H1 (cell line): ENCODE measurements at regions not wholly inside any gene's neighbourhood (a gene's known extent, or its start where the extent isn't known, plus 50 kb on each side); places are given as distances from the start of the nearest gene placed in this dataset.

Experiments
- CTCF ChIA-PET: fragments of 300-600 bp; sonication (Branson Sonifier 250); formaldehyde crosslinking; loops from one replicate; lab custom pipeline; 2021; ENCODE audit not compliant: partially characterized antibody; lab: Charles Lee
- POLR2A ChIA-PET: fragments of 300-600 bp; sonication (Branson Sonifier 250); formaldehyde crosslinking; loops from one replicate; lab custom pipeline; 2021; ENCODE audit warnings: inconsistent platforms; ENCODE audit not compliant: partially characterized antibody; lab: Charles Lee
- DNase-seq, 2 experiments: peaks; one replicate each; pipeline versions ENCODE4 v3.0.0 to v3.0.0-alpha.2; 2010 to 2022; ENCODE audit warnings: low spot score in 2 of 2, low read depth in 1 of 2, mixed read lengths in 1 of 2
- FAIRE-seq: peaks from 2 replicates; lab custom pipeline; 2011; peaks lifted over from hg19 to GRCh38; lab: Jason Lieb, UNC
- H2AFZ ChIP-seq: 2 replicates; pipeline ENCODE4 v1.8.1; 2012; ENCODE audit warnings: low read length, inconsistent platforms
- H2AK5ac ChIP-seq: 2 replicates; pipeline ENCODE4 v1.6.1; 2013; ENCODE audit warnings: low read depth, low read length
- H2BK120ac ChIP-seq: replicated peaks from 2 replicates; pipeline ENCODE3; 2013; ENCODE audit warnings: low read depth, low read length, inconsistent platforms
- H2BK12ac ChIP-seq: 2 replicates; pipeline ENCODE4 v1.6.1; 2013; ENCODE audit warnings: low read depth, low read length
- H2BK15ac ChIP-seq: 2 replicates; pipeline ENCODE4 v1.6.1; 2013; ENCODE audit warnings: low read length
- H2BK20ac ChIP-seq: 2 replicates; pipeline ENCODE4 v1.6.1; 2013; ENCODE audit warnings: low read length
- H2BK5ac ChIP-seq: 2 replicates; pipeline ENCODE4 v1.6.1; 2013; ENCODE audit warnings: low read depth, low read length
- H3K14ac ChIP-seq: 2 replicates; pipeline ENCODE4 v1.6.1; 2013; ENCODE audit warnings: inconsistent platforms; ENCODE audit not compliant: insufficient read length
- H3K18ac ChIP-seq: 2 replicates; pipeline ENCODE4 v1.6.1; 2013; ENCODE audit warnings: low read length; ENCODE audit errors: extremely low read depth
- H3K23ac ChIP-seq: 2 replicates; pipeline ENCODE4 v1.6.1; 2013; ENCODE audit warnings: inconsistent platforms; ENCODE audit not compliant: insufficient read length
- H3K23me2 ChIP-seq: 2 replicates; pipeline ENCODE4 v1.6.1; 2013; ENCODE audit warnings: low read depth, low read length
- H3K27ac ChIP-seq: 2 replicates; pipeline ENCODE4 v1.6.1; 2011; ENCODE audit warnings: low read depth, low read length, inconsistent platforms
- H3K27me3 ChIP-seq, 4 experiments: replicated peaks in 1 of 4; 1 replicate in 1 of 4; 2 replicates in 3 of 4; pipeline versions ENCODE4 v1.6.1 to v1.8.1; 2011 to 2013; ENCODE audit warnings: low read length in 3 of 4, mild to moderate bottlenecking in 3 of 4, inconsistent platforms in 2 of 4, mixed read lengths in 2 of 4, moderate library complexity in 1 of 4; ENCODE audit not compliant: control insufficient read depth in 3 of 4, insufficient read depth in 3 of 4; ENCODE audit errors: extremely low read depth in 1 of 4
- H3K36me3 ChIP-seq, 4 experiments: 2 replicates each; pipeline versions ENCODE4 v1.6.1 to v1.8.1; 2011 to 2013; ENCODE audit warnings: mild to moderate bottlenecking in 4 of 4, low read length in 3 of 4, moderate library complexity in 2 of 4, control low read depth in 1 of 4, inconsistent platforms in 1 of 4; ENCODE audit not compliant: insufficient read depth in 4 of 4, control insufficient read depth in 2 of 4
- H3K4ac ChIP-seq: replicated peaks from 2 replicates; pipeline ENCODE3; 2013; ENCODE audit warnings: low read length, low read depth, mixed read lengths, inconsistent platforms; ENCODE audit not compliant: insufficient read length
- H3K4me1 ChIP-seq, 4 experiments: replicated peaks in 1 of 4; 1 replicate in 1 of 4; 2 replicates in 3 of 4; pipeline versions ENCODE4 v1.6.1 to v1.8.1; 2011 to 2013; ENCODE audit warnings: low read length in 3 of 4, inconsistent platforms in 2 of 4, mixed read lengths in 1 of 4; ENCODE audit not compliant: insufficient read depth in 4 of 4, control insufficient read depth in 3 of 4
- H3K4me2 ChIP-seq, 2 experiments: 2 replicates each; pipeline versions ENCODE4 v1.6.1 to v1.8.1; 2011 to 2013; ENCODE audit warnings: low read depth in 2 of 2, low read length in 2 of 2, control low read depth in 1 of 2, inconsistent platforms in 1 of 2, mild to moderate bottlenecking in 1 of 2; ENCODE audit not compliant: insufficient read depth in 1 of 2
- H3K4me3 ChIP-seq, 4 experiments: fragments of 200-600, 300-600 bp in 1 of 4; sonication (generic), shearing (Covaris generic), sonication (Bioruptor Twin) in 1 of 4; 2 replicates each; pipeline versions ENCODE4 v1.5.1 to v1.8.1; 2011 to 2016; ENCODE audit warnings: low read length in 4 of 4, low read depth in 3 of 4, control low read depth in 2 of 4, inconsistent platforms in 2 of 4, mild to moderate bottlenecking in 2 of 4, mixed read lengths in 1 of 4, moderate library complexity in 1 of 4; ENCODE audit not compliant: insufficient read depth in 2 of 4; ENCODE audit errors: extremely low read depth in 1 of 4
- H3K56ac ChIP-seq: replicated peaks from 2 replicates; pipeline ENCODE3; 2013; ENCODE audit warnings: low read depth, mild to moderate bottlenecking, mixed read lengths, low read length, inconsistent platforms; ENCODE audit not compliant: insufficient read length
- H3K79me1 ChIP-seq: 2 replicates; pipeline ENCODE4 v1.6.1; 2013; ENCODE audit warnings: low read depth, low read length, control low read depth
- H3K79me2 ChIP-seq, 2 experiments: 2 replicates each; pipeline versions ENCODE4 v1.6.1 to v1.8.1; 2012 to 2013; ENCODE audit warnings: low read length in 2 of 2, mild to moderate bottlenecking in 2 of 2, inconsistent platforms in 1 of 2; ENCODE audit not compliant: insufficient read depth in 2 of 2, control insufficient read depth in 1 of 2
- H3K9ac ChIP-seq, 4 experiments: replicated peaks in 1 of 4; 1 replicate in 1 of 4; 2 replicates in 3 of 4; pipeline versions ENCODE4 v1.6.1 to v1.8.1; 2011 to 2013; ENCODE audit warnings: low read depth in 3 of 4, low read length in 3 of 4, control low read depth in 2 of 4, mild to moderate bottlenecking in 2 of 4, moderate library complexity in 2 of 4, inconsistent platforms in 1 of 4; ENCODE audit errors: extremely low read depth in 1 of 4
- H3K9me3 ChIP-seq, 2 experiments: 2 replicates each; pipeline versions ENCODE4 v1.6.1 to v1.8.1; 2012 to 2013; ENCODE audit warnings: mild to moderate bottlenecking in 2 of 2, moderate library complexity in 2 of 2, control low read depth in 1 of 2, inconsistent platforms in 1 of 2, low read depth in 1 of 2, low read length in 1 of 2, mixed read lengths in 1 of 2; ENCODE audit not compliant: insufficient read depth in 2 of 2
- H4K20me1 ChIP-seq, 2 experiments: replicated peaks in 1 of 2; 2 replicates each; pipeline versions ENCODE3 to v1.8.1; 2011 to 2013; ENCODE audit warnings: inconsistent platforms in 2 of 2, low read length in 2 of 2, mild to moderate bottlenecking in 1 of 2; ENCODE audit not compliant: insufficient read depth in 2 of 2, control insufficient read depth in 1 of 2
- H4K5ac ChIP-seq: 2 replicates; pipeline ENCODE4 v1.6.1; 2013; ENCODE audit warnings: low read length, low read depth, mixed read lengths, inconsistent platforms; ENCODE audit not compliant: insufficient read length
- H4K8ac ChIP-seq: 2 replicates; pipeline ENCODE4 v1.8.0; 2013; ENCODE audit warnings: mild to moderate bottlenecking, moderate library complexity, low read length, inconsistent platforms; ENCODE audit not compliant: insufficient read depth; ENCODE audit errors: extremely low read depth
- H4K91ac ChIP-seq: replicated peaks from 2 replicates; pipeline ENCODE3; 2013; ENCODE audit warnings: low read length, mixed read lengths, inconsistent platforms; ENCODE audit not compliant: insufficient read length
- CBX5 ChIP-seq: fragments of 300-800, 300-1000 bp; sonication (generic); IDR thresholded peaks from 2 replicates; pipeline ENCODE4 v1.7.1; 2016; ENCODE audit warnings: antibody characterized with exemption, low read length, low read depth
- EGR1 ChIP-seq: IDR thresholded peaks from 2 replicates; pipeline ENCODE4 v1.6.1; 2011; ENCODE audit warnings: low read depth, low read length, borderline replicate concordance
- MAFK ChIP-seq: IDR thresholded peaks from 2 replicates; pipeline ENCODE4 v1.6.1; 2012; ENCODE audit warnings: low read depth, mild to moderate bottlenecking, improper control_type of control experiment, low read length
- NANOG ChIP-seq: IDR thresholded peaks from 2 replicates; pipeline ENCODE4 v1.6.1; 2011; ENCODE audit warnings: low read length, low read depth, mild to moderate bottlenecking, inconsistent platforms; ENCODE audit not compliant: insufficient read depth, poor library complexity, severe bottlenecking
- RFX5 ChIP-seq: IDR thresholded peaks from 2 replicates; pipeline ENCODE4 v1.6.1; 2011; ENCODE audit warnings: low read depth, low read length, improper control_type of control experiment, borderline replicate concordance
- ZNF274 ChIP-seq: IDR thresholded peaks from 2 replicates; pipeline ENCODE4 v1.7.0; 2012; ENCODE audit warnings: low read length, borderline replicate concordance; ENCODE audit errors: extremely low read depth
- WGBS, 2 experiments: shearing (Covaris generic) in 1 of 2; methylation state at CpG; one replicate each; pipeline versions ENCODE4 v1.1.6 to v1.1.7; 2013 to 2015; ENCODE audit warnings: low lambda C conversion rate in 2 of 2, mixed read lengths in 2 of 2, inconsistent platforms in 1 of 2, low coverage in 1 of 2, missing lambda C conversion rate in 1 of 2; ENCODE audit not compliant: insufficient replicate concordance in 2 of 2, insufficient coverage in 1 of 2, insufficient read length in 1 of 2; ENCODE audit errors: extremely low coverage in 1 of 2, missing lambda C conversion rate in 1 of 2; 5-methylcytosine and 5-hydroxymethylcytosine counted together
- TF ChIP-seq, protein P1 (sequence below): IDR thresholded peaks from 2 replicates; pipeline ENCODE4 v1.6.1; 2011; ENCODE audit warnings: low read depth, mild to moderate bottlenecking, low read length; ENCODE audit not compliant: insufficient read depth
- TF ChIP-seq, protein P2 (sequence below): IDR thresholded peaks from 2 replicates; pipeline ENCODE4 v1.6.1; 2012; ENCODE audit warnings: inconsistent platforms

DNA sequence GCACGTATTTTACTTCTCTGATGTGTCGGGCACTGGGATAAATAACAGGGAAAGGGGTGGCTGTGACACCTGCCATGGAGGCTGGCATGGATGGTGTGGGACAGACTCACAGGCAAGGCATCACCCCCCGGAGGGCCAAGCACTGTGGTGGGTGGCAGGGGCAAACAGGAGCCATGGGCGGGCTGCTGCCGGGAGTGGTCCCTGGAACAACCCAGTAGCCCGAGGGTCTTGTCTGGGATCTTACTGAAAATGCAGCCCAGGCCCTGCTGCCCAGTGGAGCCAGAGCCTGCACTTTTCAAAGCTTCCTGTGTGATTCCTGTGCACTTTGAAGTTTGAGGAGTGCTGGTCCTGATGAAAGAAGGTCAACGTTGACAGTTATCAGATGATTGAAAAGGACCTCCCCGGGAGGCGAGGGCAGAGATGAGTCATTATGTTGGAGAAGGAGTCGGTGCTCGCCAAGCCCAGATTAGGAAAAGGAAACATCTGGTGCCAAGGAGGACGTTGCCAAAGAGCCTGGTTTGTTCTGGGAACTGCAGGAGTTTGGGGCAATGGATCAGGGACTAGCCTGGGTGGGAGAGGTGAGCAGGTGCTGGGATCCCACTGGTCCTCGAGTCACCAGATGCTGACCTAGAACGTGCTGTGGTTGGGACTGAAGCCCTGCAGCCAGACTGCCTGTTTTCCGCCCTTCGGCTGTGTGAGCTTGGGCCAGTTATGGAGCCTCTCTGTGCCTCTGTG is 130.0 kb upstream of the GGTLC1 start:
- Histone ChIP-seq H3K79me2 (no peaks in the 10 kb centered on the region), H3K36me3 (no peaks in the 10 kb centered on the region), H2BK5ac (no peak overlapping the region), H4K8ac (no peak overlapping the region; the same call in 1 of the 2 replicates), H3K18ac (no peak overlapping the region), H2BK120ac (no peak overlapping the region), H2BK15ac (no peak overlapping the region), H2BK12ac (no peak overlapping the region), H3K79me1 (no peaks in the 10 kb centered on the region), H3K9me3 (no peaks in the 10 kb centered on the region), H3K4me3 (no peak overlapping the region), H2AFZ (no peak overlapping the region), H3K4me2 (no peak overlapping the region), H3K23me2 (no peaks in the 10 kb centered on the region), H3K56ac (no peak overlapping the region), H4K20me1 (no peaks in the 10 kb centered on the region), H3K23ac (no peak overlapping the region), H3K9ac (no peak overlapping the region), H3K4me1 (peaks cover 0 to 2% (median 0%) of the 10 kb centered on the region in 4 experiments; a peak in 1 of 7 replicates), H3K4ac (no peak overlapping the region), H2BK20ac (no peak overlapping the region), H3K14ac (no peak overlapping the region), H4K5ac (no peak overlapping the region), H2AK5ac (no peak overlapping the region), H4K91ac (no peak overlapping the region), H3K27me3 (no peaks in the 10 kb centered on the region), H3K27ac (no peak overlapping the region)
- no peak for FAIRE-seq
- DNase-seq, result no peak
- 94% methylated on average over 16 of the region's 16 CpGs; no CpG with 5 or more reads in 1 of the 2 experiments for WGBS, 2 experiments
- POLR2A ChIA-PET, result no interaction called here
- CTCF ChIA-PET, result interaction anchor here (1.1 to 4.9 kb wide), 2 partner anchors 17 to 42 kb away, joined by 5 to 19 read pairs; no protein-coding TSS in a partner anchor
- no peak for TF ChIP-seq EGR1
- TF ChIP-seq ZNF274, result no peak
- TF ChIP-seq NANOG, result no peak
- no peak for TF ChIP-seq RFX5
- TF ChIP-seq, protein P1, sequence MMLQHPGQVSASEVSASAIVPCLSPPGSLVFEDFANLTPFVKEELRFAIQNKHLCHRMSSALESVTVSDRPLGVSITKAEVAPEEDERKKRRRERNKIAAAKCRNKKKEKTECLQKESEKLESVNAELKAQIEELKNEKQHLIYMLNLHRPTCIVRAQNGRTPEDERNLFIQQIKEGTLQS, result no peak
- no peak for TF ChIP-seq MAFK
- TF ChIP-seq, protein P2, sequence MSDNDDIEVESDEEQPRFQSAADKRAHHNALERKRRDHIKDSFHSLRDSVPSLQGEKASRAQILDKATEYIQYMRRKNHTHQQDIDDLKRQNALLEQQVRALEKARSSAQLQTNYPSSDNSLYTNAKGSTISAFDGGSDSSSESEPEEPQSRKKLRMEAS, result no peak
- no peak for TF ChIP-seq CBX5
